ENCODE measurements at regions not wholly inside any gene's neighbourhood (a gene's known extent, or its start where the extent isn't known, plus 50 kb on each side); places are given as distances from the start of the nearest gene placed in this dataset.

DNA sequence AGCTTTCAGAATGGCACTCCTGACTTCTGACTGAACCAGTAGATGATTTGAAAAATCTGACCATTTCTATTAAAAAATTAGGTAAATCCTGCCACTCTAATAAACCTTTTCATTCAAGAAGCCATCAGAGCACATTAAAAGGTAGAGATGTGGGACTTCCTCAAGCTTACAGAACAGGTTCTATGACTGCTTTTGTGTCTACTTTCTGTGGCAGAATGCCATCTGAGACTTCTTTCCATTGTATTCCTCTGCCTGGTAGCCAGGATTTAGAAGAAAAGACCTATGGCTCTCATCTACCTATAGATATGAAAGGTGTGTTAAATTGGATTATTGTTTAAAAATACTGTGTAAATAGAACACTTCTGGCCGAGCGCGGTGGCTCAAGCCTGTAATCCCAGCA lies 99.9 kb upstream of the NABP1 start:
- TF ChIP-seq GATA3 (IDR thresholded peaks at IDR 0.05; ENCODE audit: low read depth, low read length) (no peak), GATA2 (IDR thresholded peaks at IDR 0.05; ENCODE audit: low read depth, low read length) (no peak)
